Mucosa of descending colon (tissue), 3 donors: ENCODE measurements at regions not wholly inside any gene's neighbourhood (a gene's known extent, or its start where the extent isn't known, plus 50 kb on each side); places are given as distances from the start of the nearest gene placed in this dataset.
A peak's percentile ranks its signal among the peaks of the same experiment; 100 is the strongest.
"Not testable (repeated sequence)": the region's sequence is repeated elsewhere in the genome, so short reads cannot be mapped to it uniquely, and the experiment has no call there.

Source experiments
- ATAC-seq: fragments of 200-7000 bp; cut with Tn5 transposase; one replicate; pipeline ENCODE4 v1.9.1; 2020; ENCODE audit warnings: mild to moderate bottlenecking, moderate library complexity
- DNase-seq, 3 donors: peaks; one replicate each; pipeline ENCODE4 v3.0.0-alpha.2; 2020
- H3K36me3 ChIP-seq: fragments of 200-600 bp; one replicate; pipeline ENCODE4 v1.8.0; 2021; ENCODE audit warnings: low read depth, mild to moderate bottlenecking
- H3K4me1 ChIP-seq: fragments of 200-600 bp; one replicate; pipeline ENCODE4 v1.8.0; 2021; ENCODE audit warnings: low read depth, mild to moderate bottlenecking
- H3K4me3 ChIP-seq: fragments of 200-600 bp; one replicate; pipeline ENCODE4 v1.8.0; 2021; ENCODE audit warnings: mild to moderate bottlenecking
- H3K9me3 ChIP-seq: fragments of 200-600 bp; one replicate; pipeline ENCODE4 v1.8.0; 2021; ENCODE audit warnings: mild to moderate bottlenecking
- CTCF ChIP-seq: fragments of 200-600 bp; IDR thresholded peaks from one replicate; pipeline ENCODE4 v1.8.0; 2022; ENCODE audit warnings: antibody characterized with exemption, mild to moderate bottlenecking
- intact Hi-C, 2 donors: fragments of 100-400 bp; cut with DNase I in 1 of 2; cut with micrococcal nuclease in 1 of 2; formaldehyde crosslinking; loops; one replicate each; pipeline versions ENCODE4 v1.11.0 to v1.11.1; 2022; cut with DNase I, micrococcal nuclease
- donor health status: DM: no; HTN: no; CAD: no; lungs with moderate emphysema.
- donor health status: DM: no; HTN: no; CAD: no.
- donor health status: DM: no; HTN: yes; CAD: no.

DNA sequence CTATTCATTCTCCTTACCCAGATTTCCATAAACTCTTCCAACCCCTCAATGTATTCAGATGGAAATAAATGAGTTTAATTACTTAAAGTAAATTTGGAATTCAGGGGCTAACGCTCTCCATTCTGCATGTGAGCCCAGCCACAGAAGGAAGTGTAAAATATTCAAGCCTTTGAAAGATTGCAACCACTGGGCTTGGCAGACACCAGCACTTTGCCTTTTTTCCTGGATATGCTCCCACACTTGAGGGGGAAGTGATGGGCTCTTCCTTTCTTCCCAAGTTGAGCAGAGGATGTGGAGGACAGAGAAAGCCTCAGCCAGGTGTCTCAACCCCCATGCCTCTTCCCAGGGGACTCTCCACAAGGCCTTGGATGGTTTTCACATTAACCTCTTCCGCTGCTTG, 825.1 kb upstream of the EEF2KMT start:
- TF ChIP-seq CTCF, result no peak
- DNase-seq (no peak), ATAC-seq (no peak)
- Histone ChIP-seq H3K4me1 (no peaks in the 10 kb centered on the region), H3K4me3 (no peak overlapping the region), H3K9me3 (no peaks in the 10 kb centered on the region), H3K36me3 (no peaks in the 10 kb centered on the region)
- intact Hi-C loops, result no loop called here

- H3K9me3 ChIP-seq, result no peaks in the 10 kb centered on the region
- no peaks in the 10 kb centered on the region for H3K4me1 ChIP-seq
- peak in 2 of 3 donors; percentile 59 to 60 for DNase-seq
- peak; percentile 88 for ATAC-seq
- no peak overlapping the region for H3K4me3 ChIP-seq
- intact Hi-C loops, result no loop called here
- H3K36me3 ChIP-seq, result no peaks in the 10 kb centered on the region
- no peak for TF ChIP-seq CTCF
Measured at GRCh38 chr16:5918567-5919130, 821.1 kb upstream of the EEF2KMT start.

DNA sequence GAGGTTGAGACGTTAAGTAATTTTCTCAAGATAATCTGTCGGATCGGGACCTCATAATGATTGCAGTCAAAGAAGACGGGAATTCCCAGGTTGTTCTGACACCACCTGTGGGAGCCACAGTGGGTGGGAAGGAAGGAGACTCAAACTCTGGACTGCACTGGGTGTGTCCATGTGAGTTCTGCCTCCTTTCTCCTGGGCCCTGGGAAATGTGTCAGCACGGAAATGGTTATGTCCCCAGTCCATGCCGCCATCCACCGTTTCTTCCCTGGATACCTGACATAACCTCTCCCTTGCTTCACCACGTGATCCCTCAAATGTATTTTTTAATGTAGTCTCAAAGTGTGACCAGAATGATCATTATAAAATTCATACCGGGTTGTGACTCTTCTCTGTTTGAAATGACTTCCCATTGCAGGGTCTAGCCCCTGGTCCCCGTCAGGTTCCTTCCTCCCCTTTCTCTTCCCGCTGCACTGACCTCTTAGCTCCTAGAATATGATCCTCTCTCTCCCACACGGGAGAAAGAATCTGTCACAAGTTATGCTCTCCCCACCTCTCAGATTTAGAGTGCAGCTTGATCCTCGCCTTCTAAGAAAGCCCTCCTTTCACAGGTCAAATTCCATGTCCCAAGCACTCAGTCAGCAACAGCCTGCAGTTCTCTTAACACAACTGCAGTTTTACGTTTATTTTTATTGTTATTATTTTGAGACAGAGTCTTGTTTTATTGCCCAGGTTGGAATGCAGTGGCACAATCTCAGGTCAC, 820.0 kb upstream of the EEF2KMT start:
- peak; percentile 61 for ATAC-seq
- Histone ChIP-seq H3K4me3 (no peak overlapping the region), H3K4me1 (no peaks in the 10 kb centered on the region), H3K36me3 (no peaks in the 10 kb centered on the region), H3K9me3 (no peaks in the 10 kb centered on the region)
- intact Hi-C loops, result no loop called here
- no peak for TF ChIP-seq CTCF
- no peak for DNase-seq

GRCh38 chr16:5916711-5917191, 819.2 kb upstream of the EEF2KMT start:
- ATAC-seq, result peak; percentile 50
- no peaks in the 10 kb centered on the region for H3K36me3 ChIP-seq
- TF ChIP-seq CTCF, result no peak
- DNase-seq, result peak in 2 of 3 donors; percentile 47 to 52
- intact Hi-C loops, result no loop called here
- no peaks in the 10 kb centered on the region for H3K9me3 ChIP-seq
- no peak overlapping the region for H3K4me3 ChIP-seq
- H3K4me1 ChIP-seq, result no peaks in the 10 kb centered on the region

- intact Hi-C loops, result no loop called here
- H3K4me1 ChIP-seq, result no peaks in the 10 kb centered on the region
- no peak for DNase-seq
- H3K36me3 ChIP-seq, result no peaks in the 10 kb centered on the region
- no peaks in the 10 kb centered on the region for H3K9me3 ChIP-seq
- ATAC-seq, result no peak
- no peak overlapping the region for H3K4me3 ChIP-seq
- TF ChIP-seq CTCF, result no peak
Measured at GRCh38 chr16:5911241-5911640, 813.6 kb upstream of the EEF2KMT start.

GRCh38 chr16:5909556-5909955, 812.0 kb upstream of the EEF2KMT start:
- not testable (repeated sequence) for ATAC-seq

More at GRCh38 chr16:5909556-5909955, 812.0 kb upstream of the EEF2KMT start:
- DNase-seq, H3K9me3 ChIP-seq, H3K36me3 ChIP-seq, H3K4me3 ChIP-seq, H3K4me1 ChIP-seq, intact Hi-C loops: not testable (repeated sequence)
